ENCODE measurements at regions not wholly inside any gene's neighbourhood (a gene's known extent, or its start where the extent isn't known, plus 50 kb on each side); places are given as distances from the start of the nearest gene placed in this dataset.

DNA sequence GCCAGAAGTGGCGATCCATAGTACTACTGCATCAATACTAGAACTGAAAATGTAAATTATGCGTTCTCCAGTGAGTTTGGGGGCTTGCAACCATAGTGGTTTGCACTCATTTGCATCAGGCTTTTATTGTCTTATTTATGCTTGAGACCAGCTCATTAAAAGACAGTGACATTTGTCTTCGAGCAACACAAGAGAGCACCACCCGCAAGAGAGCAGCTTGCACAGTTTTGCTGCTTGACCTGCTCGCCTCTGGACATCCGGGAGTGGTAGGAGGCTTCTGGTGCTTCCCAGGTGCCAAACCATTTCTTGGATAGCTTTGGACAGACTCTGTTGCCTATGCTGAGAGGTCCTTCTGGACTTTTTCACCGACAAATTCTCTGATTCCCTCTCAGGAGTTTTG lies 294.6 kb downstream of the MEX3B start:
- TF ChIP-seq, protein P1, sequence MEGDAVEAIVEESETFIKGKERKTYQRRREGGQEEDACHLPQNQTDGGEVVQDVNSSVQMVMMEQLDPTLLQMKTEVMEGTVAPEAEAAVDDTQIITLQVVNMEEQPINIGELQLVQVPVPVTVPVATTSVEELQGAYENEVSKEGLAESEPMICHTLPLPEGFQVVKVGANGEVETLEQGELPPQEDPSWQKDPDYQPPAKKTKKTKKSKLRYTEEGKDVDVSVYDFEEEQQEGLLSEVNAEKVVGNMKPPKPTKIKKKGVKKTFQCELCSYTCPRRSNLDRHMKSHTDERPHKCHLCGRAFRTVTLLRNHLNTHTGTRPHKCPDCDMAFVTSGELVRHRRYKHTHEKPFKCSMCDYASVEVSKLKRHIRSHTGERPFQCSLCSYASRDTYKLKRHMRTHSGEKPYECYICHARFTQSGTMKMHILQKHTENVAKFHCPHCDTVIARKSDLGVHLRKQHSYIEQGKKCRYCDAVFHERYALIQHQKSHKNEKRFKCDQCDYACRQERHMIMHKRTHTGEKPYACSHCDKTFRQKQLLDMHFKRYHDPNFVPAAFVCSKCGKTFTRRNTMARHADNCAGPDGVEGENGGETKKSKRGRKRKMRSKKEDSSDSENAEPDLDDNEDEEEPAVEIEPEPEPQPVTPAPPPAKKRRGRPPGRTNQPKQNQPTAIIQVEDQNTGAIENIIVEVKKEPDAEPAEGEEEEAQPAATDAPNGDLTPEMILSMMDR (IDR thresholded peaks at IDR 0.05): no peak
- no peak for TF ChIP-seq POLR2A (IDR thresholded peaks at IDR 0.05)
